ENCODE measurements at regions not wholly inside any gene's neighbourhood (a gene's known extent, or its start where the extent isn't known, plus 50 kb on each side); places are given as distances from the start of the nearest gene placed in this dataset.

- DNase-seq, result no peak
- Histone ChIP-seq H3K4me1 (no peaks in the 10 kb centered on the region), H3K4me3 (ENCODE audit: low read depth, low read length) (no peak overlapping the region), H3K9me3 (no peaks in the 10 kb centered on the region), H3K36me3 (no peaks in the 10 kb centered on the region), H3K27me3 (peaks cover 3% of the 10 kb centered on the region; the same call in 1 of the 2 replicates)
- no peak for TF ChIP-seq CTCF (IDR thresholded peaks at IDR 0.05; ENCODE audit: low read depth, low read length)
These were observed 603.4 kb upstream of the JAG1 start for GRCh38 chr20:11277170-11277569.

GRCh38 chr20:11277858-11278257, 604.1 kb upstream of the JAG1 start:
- no peaks in the 10 kb centered on the region for H3K9me3 ChIP-seq
- H3K4me3 ChIP-seq (ENCODE audit: low read depth, low read length), result no peak overlapping the region
- no peaks in the 10 kb centered on the region for H3K4me1 ChIP-seq
- no peaks in the 10 kb centered on the region for H3K36me3 ChIP-seq
- TF ChIP-seq CTCF (IDR thresholded peaks at IDR 0.05; ENCODE audit: low read depth, low read length), result no peak
- peaks cover 3% of the 10 kb centered on the region; the same call in 1 of the 2 replicates for H3K27me3 ChIP-seq
- no peak for DNase-seq

- Histone ChIP-seq H3K4me3 (ENCODE audit: low read depth, low read length) (no peak overlapping the region), H3K27me3 (peaks cover 3% of the 10 kb centered on the region; the same call in 1 of the 2 replicates), H3K9me3 (no peaks in the 10 kb centered on the region), H3K36me3 (no peaks in the 10 kb centered on the region), H3K4me1 (no peaks in the 10 kb centered on the region)
- no peak for DNase-seq
- TF ChIP-seq CTCF (IDR thresholded peaks at IDR 0.05; ENCODE audit: low read depth, low read length), result no peak
These were observed 604.7 kb upstream of the JAG1 start for GRCh38 chr20:11278461-11278860.

GRCh38 chr20:11281240-11281639, 607.4 kb upstream of the JAG1 start:
- no peak for TF ChIP-seq CTCF (IDR thresholded peaks at IDR 0.05; ENCODE audit: low read depth, low read length)
- no peaks in the 10 kb centered on the region for H3K9me3 ChIP-seq
- H3K36me3 ChIP-seq, result no peaks in the 10 kb centered on the region
- no peaks in the 10 kb centered on the region for H3K4me1 ChIP-seq
- H3K27me3 ChIP-seq, result peaks cover 3% of the 10 kb centered on the region
- DNase-seq, result no peak
- no peak overlapping the region for H3K4me3 ChIP-seq (ENCODE audit: low read depth, low read length)

GRCh38 chr20:11281768-11282167, 608.0 kb upstream of the JAG1 start:
- no peaks in the 10 kb centered on the region for H3K9me3 ChIP-seq
- no peak for DNase-seq
- H3K27me3 ChIP-seq, result peaks cover 3% of the 10 kb centered on the region
- no peak for TF ChIP-seq CTCF (IDR thresholded peaks at IDR 0.05; ENCODE audit: low read depth, low read length)
- H3K36me3 ChIP-seq, result no peaks in the 10 kb centered on the region
- no peaks in the 10 kb centered on the region for H3K4me1 ChIP-seq
- H3K4me3 ChIP-seq (ENCODE audit: low read depth, low read length), result no peak overlapping the region

- TF ChIP-seq CTCF (IDR thresholded peaks at IDR 0.05; ENCODE audit: low read depth, low read length), result no peak
- Histone ChIP-seq H3K4me3 (ENCODE audit: low read depth, low read length) (no peak overlapping the region), H3K36me3 (no peaks in the 10 kb centered on the region), H3K27me3 (no peaks in the 10 kb centered on the region; the same call in 1 of the 2 replicates), H3K9me3 (no peaks in the 10 kb centered on the region), H3K4me1 (no peaks in the 10 kb centered on the region)
- no peak for DNase-seq
These were observed 613.3 kb upstream of the JAG1 start for GRCh38 chr20:11287126-11287525.
